ENCODE measurements at regions not wholly inside any gene's neighbourhood (a gene's known extent, or its start where the extent isn't known, plus 50 kb on each side); places are given as distances from the start of the nearest gene placed in this dataset.

DNA sequence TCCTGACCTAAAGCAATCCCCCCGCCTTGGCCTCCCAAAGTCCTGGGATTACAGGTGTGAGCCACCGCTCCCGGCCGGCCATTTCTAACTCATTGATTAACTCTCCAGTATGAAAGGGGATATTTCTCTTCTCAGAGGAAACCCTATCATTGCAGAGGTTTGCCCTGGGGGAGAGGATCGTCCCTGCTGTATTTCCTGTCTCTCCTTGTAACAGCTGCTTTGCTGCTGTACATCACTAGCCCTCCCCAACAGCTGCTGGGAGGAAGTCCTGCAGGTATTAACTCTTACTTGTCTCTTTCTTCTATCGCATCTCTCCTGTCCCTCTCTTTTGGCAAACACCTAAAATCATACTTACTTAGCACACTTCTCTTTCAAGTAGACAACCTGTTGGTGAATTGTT is 219.0 kb upstream of the DSEL start:
- no peak overlapping the region for H3K4me3 ChIP-seq
- H3K27ac ChIP-seq: no peak overlapping the region

DNA sequence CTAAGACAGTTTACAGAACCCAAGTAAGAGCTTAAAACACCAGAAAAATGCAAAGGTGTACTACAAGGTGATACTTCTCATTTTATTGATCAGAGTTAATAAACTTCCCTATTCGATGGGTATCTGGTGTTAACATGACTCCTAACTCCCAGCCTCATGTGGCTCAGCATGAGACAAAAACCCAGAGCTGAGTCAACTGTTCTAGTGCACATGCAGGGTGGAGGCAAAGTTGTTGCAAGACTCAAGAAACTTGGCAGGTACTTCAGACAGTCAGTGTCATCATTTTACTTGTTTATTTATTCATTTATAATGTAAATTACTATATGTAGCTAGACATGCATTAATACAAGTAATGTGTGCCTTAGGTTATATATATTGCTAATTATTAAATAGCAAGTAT is 216.6 kb upstream of the DSEL start:
- Histone ChIP-seq H3K4me3 (no peak overlapping the region), H3K27ac (no peak overlapping the region)

DNA sequence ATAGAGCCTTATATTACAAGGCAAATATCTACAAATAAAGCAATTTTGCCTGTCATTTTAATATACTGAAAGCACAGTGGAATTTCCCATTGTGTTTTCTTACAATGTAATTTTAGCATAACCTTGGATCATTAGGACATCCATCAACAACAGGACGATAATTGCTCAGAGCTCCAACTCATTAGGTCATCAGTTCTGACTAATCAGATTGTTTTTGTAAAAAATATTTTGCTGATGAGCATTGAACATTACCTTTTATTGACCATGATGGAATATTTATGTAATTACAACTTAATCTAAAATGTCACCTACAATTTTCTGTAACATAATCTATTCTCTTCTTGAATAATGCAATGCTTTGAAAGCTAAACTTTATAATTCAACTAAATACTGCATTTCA is 215.3 kb upstream of the DSEL start:
- Histone ChIP-seq H3K4me3 (no peak overlapping the region), H3K27ac (no peak overlapping the region)

DNA sequence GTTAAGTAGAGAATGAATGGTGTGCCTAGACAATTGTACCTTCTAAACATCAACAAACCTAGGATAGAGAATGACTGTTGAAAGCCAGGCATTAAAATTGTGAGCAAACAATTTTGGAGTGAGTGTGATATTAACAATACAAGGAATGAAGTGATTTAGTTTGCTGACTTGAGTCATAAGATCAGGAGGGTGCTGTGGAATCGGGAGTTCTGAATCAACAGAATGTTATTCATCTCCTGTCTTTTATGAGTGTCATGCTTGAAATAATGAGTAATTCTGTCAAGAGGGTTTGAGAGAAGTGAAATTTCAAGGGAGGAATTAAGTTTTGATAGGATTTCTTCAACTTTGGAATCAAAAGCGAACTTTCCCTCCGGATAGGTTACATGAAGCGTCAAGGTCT is 214.4 kb upstream of the DSEL start:
- no peak overlapping the region for H3K27ac ChIP-seq

GRCh38 chr18:67728364-67728763 is 211.8 kb upstream of the DSEL start:
- no peak overlapping the region for H3K4me3 ChIP-seq

More for the DNA sequence above, 214.4 kb upstream of the DSEL start:
- H3K4me3 ChIP-seq: no peak overlapping the region

GRCh38 chr18:67726882-67727281 is 210.4 kb upstream of the DSEL start:
- no peak overlapping the region for H3K27ac ChIP-seq
- H3K4me3 ChIP-seq: no peak overlapping the region

More at GRCh38 chr18:67728364-67728763, 211.8 kb upstream of the DSEL start:
- no peak overlapping the region for H3K27ac ChIP-seq

DNA sequence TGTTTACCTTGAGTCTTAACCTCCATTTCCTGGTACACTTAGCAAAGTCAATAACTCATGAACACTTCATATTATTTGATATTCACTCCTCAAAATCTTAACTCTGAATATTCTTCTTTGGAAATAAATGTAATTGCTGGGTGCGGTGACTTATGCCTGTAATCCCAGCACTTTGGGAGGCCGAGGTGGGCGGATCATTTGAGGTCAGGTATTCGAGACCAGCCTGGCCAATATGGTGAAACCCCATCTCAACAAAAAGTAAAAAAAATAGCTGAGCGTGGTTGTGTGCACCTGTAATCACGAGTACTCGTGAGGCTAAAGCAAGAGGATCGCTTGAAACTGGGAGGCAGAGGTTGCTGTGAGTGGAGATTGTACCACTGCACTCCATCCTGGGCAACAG is 201.3 kb upstream of the DSEL start:
- H3K4me3 ChIP-seq: no peak overlapping the region
- no peak overlapping the region for H3K27ac ChIP-seq

GRCh38 chr18:67715567-67715966 is 199.0 kb upstream of the DSEL start:
- Histone ChIP-seq H3K4me3 (no peak overlapping the region), H3K27ac (no peak overlapping the region)

- Histone ChIP-seq H3K27ac (no peak overlapping the region), H3K4me3 (no peak overlapping the region)
Measured at GRCh38 chr18:67710639-67711038, 194.1 kb upstream of the DSEL start.

DNA sequence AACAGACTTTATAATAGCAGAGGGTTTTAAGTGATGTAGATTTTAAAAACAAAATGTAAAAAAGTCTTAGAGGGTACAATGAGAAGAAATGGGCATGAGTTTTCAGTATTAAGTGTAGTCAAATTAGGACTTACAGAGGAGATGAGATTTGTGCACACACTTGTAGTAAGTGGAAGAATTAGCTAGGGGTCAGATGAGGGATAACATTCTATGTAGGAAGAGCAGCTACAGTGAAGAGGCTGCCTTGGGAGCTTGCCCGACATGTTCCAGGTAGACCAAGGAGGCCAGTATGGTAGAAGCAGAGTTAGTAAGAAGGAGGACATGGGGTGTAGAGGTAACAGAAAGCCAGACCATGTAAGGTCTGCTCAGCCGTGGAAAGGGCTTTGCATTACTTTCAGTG is 189.2 kb upstream of the DSEL start:
- Histone ChIP-seq H3K4me3 (no peak overlapping the region), H3K27ac (no peak overlapping the region)

GRCh38 chr18:67695684-67696083 is 179.2 kb upstream of the DSEL start:
- Histone ChIP-seq H3K4me3 (no peak overlapping the region), H3K27ac (no peak overlapping the region)

GRCh38 chr18:67694787-67695186 is 178.3 kb upstream of the DSEL start:
- Histone ChIP-seq H3K27ac (no peak overlapping the region), H3K4me3 (no peak overlapping the region)

DNA sequence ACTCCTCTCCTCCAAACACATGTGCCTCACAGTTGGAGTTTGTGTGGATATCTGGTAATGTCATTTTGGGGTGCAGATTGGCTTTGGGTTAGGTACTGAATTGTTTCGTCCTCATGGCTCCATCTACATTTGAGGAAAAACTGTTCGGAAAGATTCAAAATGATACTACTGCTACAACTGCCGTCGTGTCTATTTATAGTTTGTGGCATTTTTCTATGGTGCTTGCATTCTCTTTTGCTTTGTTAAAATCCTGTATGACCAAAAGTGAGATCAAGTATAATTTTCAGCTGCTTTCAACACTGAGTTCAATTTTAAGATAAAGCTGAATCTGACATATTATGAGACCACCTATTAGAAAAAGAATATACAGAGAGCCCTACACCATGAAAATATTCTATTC is 176.3 kb upstream of the DSEL start:
- Histone ChIP-seq H3K27ac (no peak overlapping the region), H3K4me3 (no peak overlapping the region)

DNA sequence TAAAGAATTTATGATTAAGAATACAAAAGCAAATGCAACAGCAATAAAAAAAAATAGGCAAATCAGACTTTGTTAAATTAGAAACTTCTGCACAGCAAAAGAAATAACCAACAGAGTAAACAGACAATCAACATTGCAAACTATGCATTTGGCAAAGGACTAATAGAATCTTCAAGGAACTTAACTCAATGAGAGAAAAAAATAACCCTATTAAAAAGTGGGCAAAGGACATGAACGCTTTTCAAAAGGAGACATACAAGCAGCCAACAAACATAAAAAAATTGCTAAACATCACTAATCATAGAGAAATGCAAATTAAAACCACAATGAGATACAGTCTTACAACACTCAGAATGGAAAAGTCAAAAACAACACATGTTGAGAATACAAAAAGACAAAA is 166.0 kb upstream of the DSEL start:
- Histone ChIP-seq H3K27ac (no peak overlapping the region), H3K4me3 (no peak overlapping the region)

DNA sequence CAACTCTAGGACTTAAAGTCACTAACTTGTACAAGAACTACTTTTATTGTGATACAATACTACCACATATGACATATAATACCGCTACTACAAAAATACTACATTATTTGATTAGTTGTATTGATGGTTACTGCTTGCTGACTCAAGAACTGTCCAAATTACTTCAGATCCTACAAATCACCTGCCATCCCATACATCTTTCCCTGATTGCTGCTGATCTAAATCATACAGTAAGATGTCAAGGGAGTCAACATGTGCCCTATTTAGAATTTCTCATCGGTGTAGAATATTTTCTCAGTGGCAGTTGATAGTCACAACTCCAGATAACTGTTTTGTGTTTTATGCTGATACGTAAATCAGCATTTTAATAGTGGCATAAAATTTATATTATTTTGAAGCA is 161.0 kb upstream of the DSEL start:
- H3K4me3 ChIP-seq: no peak overlapping the region
- H3K27ac ChIP-seq: no peak overlapping the region

GRCh38 chr18:67672716-67673115 is 156.2 kb upstream of the DSEL start:
- H3K4me3 ChIP-seq: no peak overlapping the region
- no peak overlapping the region for H3K27ac ChIP-seq

- H3K27ac ChIP-seq: no peak overlapping the region
- H3K4me3 ChIP-seq: no peak overlapping the region
Measured at GRCh38 chr18:67672155-67672554, 155.6 kb upstream of the DSEL start.

GRCh38 chr18:67670024-67670543 is 153.6 kb upstream of the DSEL start:
- no peak overlapping the region for H3K4me3 ChIP-seq
- H3K27ac ChIP-seq: no peak overlapping the region

DNA sequence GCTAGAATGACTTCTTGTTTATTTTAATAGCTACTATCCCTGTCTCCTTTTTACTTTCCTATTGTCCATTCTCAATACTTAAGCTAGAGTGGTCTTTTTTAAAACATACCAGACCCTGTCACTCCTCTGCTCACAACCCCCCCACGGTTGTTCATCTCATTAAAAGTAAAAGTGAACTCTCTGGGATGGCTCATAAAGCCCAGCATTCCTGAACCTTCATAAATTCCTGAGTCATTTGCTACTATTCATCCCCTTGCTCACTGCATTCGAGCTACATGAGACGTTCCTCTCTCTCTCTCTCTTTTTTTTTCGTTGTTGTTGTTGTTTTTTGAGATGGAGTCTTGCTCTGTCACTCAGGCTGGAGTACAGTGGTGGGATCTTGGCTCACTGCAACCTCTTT is 148.7 kb upstream of the DSEL start:
- Histone ChIP-seq H3K4me3 (no peak overlapping the region), H3K27ac (no peak overlapping the region)

GRCh38 chr18:67662996-67663395 is 146.5 kb upstream of the DSEL start:
- Histone ChIP-seq H3K27ac (no peak overlapping the region), H3K4me3 (no peak overlapping the region)

GRCh38 chr18:67661555-67661954 is 145.0 kb upstream of the DSEL start:
- Histone ChIP-seq H3K4me3 (no peak overlapping the region), H3K27ac (no peak overlapping the region)

DNA sequence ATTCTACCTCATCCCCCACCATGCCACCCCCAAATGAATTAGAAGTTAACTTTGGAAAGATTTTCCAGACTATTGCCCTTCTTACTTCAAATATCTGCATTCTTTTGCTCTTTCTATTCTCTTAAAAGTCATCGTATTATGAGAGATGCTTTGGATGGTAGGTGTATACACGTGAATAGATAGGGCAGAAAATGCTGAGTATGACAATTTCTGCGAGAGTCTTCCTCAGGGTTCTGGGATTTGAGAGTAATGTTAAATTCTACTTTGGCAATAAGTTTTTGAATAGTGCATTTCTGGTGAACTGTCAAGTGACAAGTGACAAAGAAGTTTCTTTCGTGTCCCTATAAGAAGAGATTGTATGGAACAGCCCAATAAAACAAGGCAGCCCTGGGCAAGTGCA is 137.6 kb upstream of the DSEL start:
- H3K4me3 ChIP-seq: no peak overlapping the region
- H3K27ac ChIP-seq: no peak overlapping the region

- no peak overlapping the region for H3K4me3 ChIP-seq
- H3K27ac ChIP-seq: no peak overlapping the region
Measured at GRCh38 chr18:67652288-67652687, 135.8 kb upstream of the DSEL start.
